ENCODE measurements at regions not wholly inside any gene's neighbourhood (a gene's known extent, or its start where the extent isn't known, plus 50 kb on each side); places are given as distances from the start of the nearest gene placed in this dataset.
"Not testable (repeated sequence)": the region's sequence is repeated elsewhere in the genome, so short reads cannot be mapped to it uniquely, and the experiment has no call there.

- TF ChIP-seq EZH2phosphoT487 (IDR thresholded peaks at IDR 0.05; ENCODE audit: low read length) (no peak), EZH2 (optimal IDR thresholded peaks at IDR 0.05; ENCODE audit: low read depth, low read length) (no peak), CTCF (IDR thresholded peaks at IDR 0.05; ENCODE audit: low read length) (no peak)
Observed at GRCh38 chr2:7384773-7385349, 467.6 kb downstream of the RNF144A start.

GRCh38 chr2:7390311-7390710 lies 473.1 kb downstream of the RNF144A start:
- not testable (repeated sequence) for H3K4me1 ChIP-seq (ENCODE audit: low read length); H3K27ac ChIP-seq (ENCODE audit: low read length)

More at GRCh38 chr2:7384773-7385349, 467.6 kb downstream of the RNF144A start:
- Histone ChIP-seq H3K79me2 (ENCODE audit: low read length) (no peaks in the 10 kb centered on the region), H2AFZ (ENCODE audit: low read length) (no peak overlapping the region), H3K4me3 (ENCODE audit: low read length) (no peak overlapping the region), H3K27ac (ENCODE audit: low read length) (no peak overlapping the region), H3K27me3 (replicated peaks; ENCODE audit: insufficient read depth, low read length) (no peaks in the 10 kb centered on the region), H3K36me3 (replicated peaks; ENCODE audit: insufficient read depth, low read length) (no peaks in the 10 kb centered on the region), H4K20me1 (ENCODE audit: insufficient read depth, low read length) (no peaks in the 10 kb centered on the region), H3K9me2 (replicated peaks; ENCODE audit: insufficient read depth, low read length) (no peaks in the 10 kb centered on the region), H3K4me2 (ENCODE audit: low read depth, low read length) (no peak overlapping the region), H3K4me1 (ENCODE audit: low read length) (no peaks in the 10 kb centered on the region), H3K9ac (ENCODE audit: low read length) (no peak overlapping the region), H3K9me3 (replicated peaks; ENCODE audit: insufficient read depth, low read length) (no peaks in the 10 kb centered on the region), H3F3A (ENCODE audit: insufficient read depth, low read length) (no peaks in the 10 kb centered on the region)
- DNase-seq: no peak

GRCh38 chr2:7392076-7392787 lies 475.0 kb downstream of the RNF144A start:
- Histone ChIP-seq H3K9ac (ENCODE audit: low read length) (no peak overlapping the region), H3K4me1 (ENCODE audit: low read length) (no peaks in the 10 kb centered on the region), H3K4me3 (ENCODE audit: low read length) (no peak overlapping the region), H3K27me3 (replicated peaks; ENCODE audit: insufficient read depth, low read length) (no peaks in the 10 kb centered on the region), H3K4me2 (ENCODE audit: low read depth, low read length) (no peak overlapping the region), H3K79me2 (ENCODE audit: low read length) (no peaks in the 10 kb centered on the region), H3K36me3 (replicated peaks; ENCODE audit: insufficient read depth, low read length) (no peaks in the 10 kb centered on the region), H3K9me2 (replicated peaks; ENCODE audit: insufficient read depth, low read length) (no peaks in the 10 kb centered on the region), H3F3A (ENCODE audit: insufficient read depth, low read length) (no peaks in the 10 kb centered on the region), H2AFZ (ENCODE audit: low read length) (no peak overlapping the region; the same call in 1 of the 2 replicates), H3K9me3 (replicated peaks; ENCODE audit: insufficient read depth, low read length) (no peaks in the 10 kb centered on the region), H3K27ac (ENCODE audit: low read length) (no peak overlapping the region), H4K20me1 (ENCODE audit: insufficient read depth, low read length) (no peaks in the 10 kb centered on the region)
- TF ChIP-seq CTCF (IDR thresholded peaks at IDR 0.05; ENCODE audit: low read length) (no peak), EZH2phosphoT487 (IDR thresholded peaks at IDR 0.05; ENCODE audit: low read length) (no peak), EZH2 (optimal IDR thresholded peaks at IDR 0.05; ENCODE audit: low read depth, low read length) (no peak)
- no peak for DNase-seq

More at GRCh38 chr2:7390311-7390710, 473.1 kb downstream of the RNF144A start:
- not testable (repeated sequence) for DNase-seq; H4K20me1 ChIP-seq (ENCODE audit: insufficient read depth, low read length); H2AFZ ChIP-seq (ENCODE audit: low read length); H3K36me3 ChIP-seq (replicated peaks; ENCODE audit: insufficient read depth, low read length); H3F3A ChIP-seq (ENCODE audit: insufficient read depth, low read length); H3K9me3 ChIP-seq (replicated peaks; ENCODE audit: insufficient read depth, low read length); H3K4me3 ChIP-seq (ENCODE audit: low read length); H3K9me2 ChIP-seq (replicated peaks; ENCODE audit: insufficient read depth, low read length); H3K9ac ChIP-seq (ENCODE audit: low read length); H3K79me2 ChIP-seq (ENCODE audit: low read length); H3K4me2 ChIP-seq (ENCODE audit: low read depth, low read length); H3K27me3 ChIP-seq (replicated peaks; ENCODE audit: insufficient read depth, low read length)

GRCh38 chr2:7394195-7394594 lies 477.0 kb downstream of the RNF144A start:
- no peaks in the 10 kb centered on the region for H3K27me3 ChIP-seq (replicated peaks; ENCODE audit: insufficient read depth, low read length)
- no peak overlapping the region for H3K4me2 ChIP-seq (ENCODE audit: low read depth, low read length)
- no peak for DNase-seq
- H3K4me3 ChIP-seq (ENCODE audit: low read length): no peak overlapping the region
- H4K20me1 ChIP-seq (ENCODE audit: insufficient read depth, low read length): no peaks in the 10 kb centered on the region
- H3K9ac ChIP-seq (ENCODE audit: low read length): no peak overlapping the region
- no peak overlapping the region for H2AFZ ChIP-seq (ENCODE audit: low read length)
- H3K27ac ChIP-seq (ENCODE audit: low read length): no peak overlapping the region
- no peaks in the 10 kb centered on the region for H3K79me2 ChIP-seq (ENCODE audit: low read length)
- no peaks in the 10 kb centered on the region for H3K4me1 ChIP-seq (ENCODE audit: low read length)
- no peaks in the 10 kb centered on the region for H3K9me3 ChIP-seq (replicated peaks; ENCODE audit: insufficient read depth, low read length)
- no peaks in the 10 kb centered on the region for H3K9me2 ChIP-seq (replicated peaks; ENCODE audit: insufficient read depth, low read length)
- no peak for TF ChIP-seq CTCF (IDR thresholded peaks at IDR 0.05; ENCODE audit: low read length)
- no peak for TF ChIP-seq EZH2phosphoT487 (IDR thresholded peaks at IDR 0.05; ENCODE audit: low read length)
- TF ChIP-seq EZH2 (optimal IDR thresholded peaks at IDR 0.05; ENCODE audit: low read depth, low read length): no peak
- H3F3A ChIP-seq (ENCODE audit: insufficient read depth, low read length): no peaks in the 10 kb centered on the region
- no peaks in the 10 kb centered on the region for H3K36me3 ChIP-seq (replicated peaks; ENCODE audit: insufficient read depth, low read length)
